ENCODE measurements at regions not wholly inside any gene's neighbourhood (a gene's known extent, or its start where the extent isn't known, plus 50 kb on each side); places are given as distances from the start of the nearest gene placed in this dataset.
"Not testable (repeated sequence)": the region's sequence is repeated elsewhere in the genome, so short reads cannot be mapped to it uniquely, and the experiment has no call there.

DNA sequence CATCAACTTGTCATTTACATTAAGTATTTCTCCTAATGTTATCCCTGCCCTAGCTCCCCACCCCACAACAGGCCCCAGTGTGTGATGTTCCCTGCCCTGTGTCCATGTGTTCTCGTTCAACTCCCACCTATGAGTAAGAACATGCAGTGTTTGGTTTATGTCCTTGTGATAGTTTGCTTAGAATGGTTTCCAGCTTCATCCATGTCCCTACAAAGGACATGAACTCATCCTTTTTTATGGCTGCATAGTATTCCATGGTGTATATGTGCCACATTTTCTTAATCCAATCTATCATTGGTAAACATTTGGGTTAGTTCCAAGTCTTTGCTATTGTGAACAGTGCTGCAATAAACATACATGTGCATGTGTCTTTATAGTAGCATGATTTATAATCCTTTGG is 106.3 kb downstream of the CCDC71L start:
- not testable (repeated sequence) for H3K9me3 ChIP-seq (ENCODE audit: control insufficient read depth in 1 of 2, low read length in 2 of 2); H3K4me3 ChIP-seq (ENCODE audit: low read depth in 1 of 2, low read length in 2 of 2); H3K27me3 ChIP-seq (ENCODE audit: low read depth, low read length); H3K4me1 ChIP-seq (ENCODE audit: control insufficient read depth in 1 of 2, insufficient read depth in 2 of 2, low read length in 2 of 2); H3K36me3 ChIP-seq (ENCODE audit: control insufficient read depth in 1 of 2, insufficient read depth in 2 of 2, low read length in 2 of 2); H3K27ac ChIP-seq (ENCODE audit: low read length)

DNA sequence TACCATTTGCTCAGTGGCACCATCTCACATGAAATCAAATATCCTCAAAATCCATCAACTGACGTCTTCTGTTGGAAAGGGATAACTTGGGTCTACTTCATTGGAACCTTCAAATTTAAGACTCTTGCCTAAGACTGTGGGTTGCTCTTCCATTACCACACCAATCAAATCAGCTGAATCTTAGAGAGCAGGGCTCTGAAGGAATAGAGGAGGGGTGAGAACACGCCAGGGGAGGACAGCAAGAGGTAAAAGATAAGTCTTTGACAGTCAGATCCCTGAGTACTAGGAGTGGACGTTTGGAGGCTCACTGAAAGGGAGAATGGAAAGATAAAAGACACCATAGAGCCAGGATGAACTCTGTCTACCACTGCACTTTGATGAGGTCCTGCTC is 107.5 kb downstream of the CCDC71L start:
- no peaks in the 10 kb centered on the region for H3K9me3 ChIP-seq (ENCODE audit: control insufficient read depth in 1 of 2, low read length in 2 of 2)
- no peaks in the 10 kb centered on the region for H3K36me3 ChIP-seq (ENCODE audit: control insufficient read depth in 1 of 2, insufficient read depth in 2 of 2, low read length in 2 of 2)
- no peaks in the 10 kb centered on the region for H3K27me3 ChIP-seq (ENCODE audit: low read depth, low read length)
- no peak overlapping the region for H3K27ac ChIP-seq (ENCODE audit: low read length)
- no peaks in the 10 kb centered on the region for H3K4me1 ChIP-seq (ENCODE audit: control insufficient read depth in 1 of 2, insufficient read depth in 2 of 2, low read length in 2 of 2)
- no peak overlapping the region for H3K4me3 ChIP-seq (ENCODE audit: low read depth in 1 of 2, low read length in 2 of 2)

DNA sequence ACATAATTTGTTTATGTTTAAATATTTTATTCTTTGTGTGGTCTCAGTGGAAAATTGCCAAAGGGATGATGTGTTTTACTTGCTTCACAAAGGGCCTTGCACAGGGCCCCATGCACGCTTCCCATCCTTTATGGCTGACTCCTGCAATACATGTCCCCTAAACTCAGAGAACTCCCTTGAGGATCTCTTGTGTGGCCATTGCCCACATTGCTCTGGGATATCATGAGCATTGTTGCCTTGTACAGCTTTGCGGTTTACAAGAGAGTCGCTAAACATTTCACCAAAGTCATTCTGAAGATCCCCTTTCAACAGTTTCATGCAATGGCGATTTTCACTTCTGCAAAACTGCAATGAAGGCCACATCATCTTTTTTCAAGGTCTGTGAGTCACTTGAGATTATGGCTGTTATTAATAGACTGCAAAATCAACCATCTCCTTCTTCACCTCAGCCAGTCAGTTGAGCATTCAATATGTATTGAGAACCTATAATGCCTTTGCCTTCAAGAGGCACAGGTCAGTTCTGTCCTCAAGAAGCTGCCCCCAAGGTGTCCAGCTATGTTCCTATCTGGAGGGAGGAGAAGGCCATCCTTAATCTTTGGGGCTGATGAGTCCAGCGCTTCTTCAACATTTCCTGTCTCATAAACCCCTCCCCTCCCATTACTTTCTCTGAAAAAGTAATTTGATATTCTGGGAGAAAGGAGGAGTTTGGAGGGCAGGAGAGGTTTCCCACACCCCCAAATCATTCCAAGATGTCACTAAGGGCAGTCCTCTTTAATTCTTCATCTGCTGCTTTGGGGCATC is 108.1 kb downstream of the CCDC71L start:
- Histone ChIP-seq H3K36me3 (ENCODE audit: control insufficient read depth in 1 of 2, insufficient read depth in 2 of 2, low read length in 2 of 2) (no peaks in the 10 kb centered on the region), H3K27ac (ENCODE audit: low read length) (no peak overlapping the region), H3K4me3 (ENCODE audit: low read depth in 1 of 2, low read length in 2 of 2) (no peak overlapping the region), H3K4me1 (ENCODE audit: control insufficient read depth in 1 of 2, insufficient read depth in 2 of 2, low read length in 2 of 2) (no peaks in the 10 kb centered on the region), H3K9me3 (ENCODE audit: control insufficient read depth in 1 of 2, low read length in 2 of 2) (no peaks in the 10 kb centered on the region), H3K27me3 (ENCODE audit: low read depth, low read length) (no peaks in the 10 kb centered on the region)

DNA sequence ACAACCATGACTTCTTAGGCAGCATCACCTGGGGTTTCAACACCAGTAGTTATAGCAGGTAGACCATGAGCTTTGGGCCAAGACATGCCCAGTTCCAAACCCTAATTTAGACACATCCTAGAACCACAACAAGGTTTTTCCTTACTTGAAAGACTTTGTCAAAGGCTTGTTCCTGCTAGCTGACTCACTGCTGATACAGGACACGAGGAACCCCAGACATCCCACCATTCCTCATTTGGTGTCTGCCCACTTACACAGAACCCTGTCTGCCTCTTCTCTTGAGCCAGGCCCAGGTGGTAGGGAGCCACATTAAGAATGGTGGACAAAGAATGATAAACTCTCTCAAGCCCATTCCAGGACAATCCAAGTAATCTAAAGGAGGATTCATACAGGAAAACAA is 109.0 kb downstream of the CCDC71L start:
- Histone ChIP-seq H3K36me3 (ENCODE audit: control insufficient read depth in 1 of 2, insufficient read depth in 2 of 2, low read length in 2 of 2) (no peaks in the 10 kb centered on the region), H3K4me1 (ENCODE audit: control insufficient read depth in 1 of 2, insufficient read depth in 2 of 2, low read length in 2 of 2) (no peaks in the 10 kb centered on the region), H3K27me3 (ENCODE audit: low read depth, low read length) (no peaks in the 10 kb centered on the region), H3K4me3 (ENCODE audit: low read depth in 1 of 2, low read length in 2 of 2) (no peak overlapping the region), H3K27ac (ENCODE audit: low read length) (no peak overlapping the region), H3K9me3 (ENCODE audit: control insufficient read depth in 1 of 2, low read length in 2 of 2) (no peaks in the 10 kb centered on the region)

DNA sequence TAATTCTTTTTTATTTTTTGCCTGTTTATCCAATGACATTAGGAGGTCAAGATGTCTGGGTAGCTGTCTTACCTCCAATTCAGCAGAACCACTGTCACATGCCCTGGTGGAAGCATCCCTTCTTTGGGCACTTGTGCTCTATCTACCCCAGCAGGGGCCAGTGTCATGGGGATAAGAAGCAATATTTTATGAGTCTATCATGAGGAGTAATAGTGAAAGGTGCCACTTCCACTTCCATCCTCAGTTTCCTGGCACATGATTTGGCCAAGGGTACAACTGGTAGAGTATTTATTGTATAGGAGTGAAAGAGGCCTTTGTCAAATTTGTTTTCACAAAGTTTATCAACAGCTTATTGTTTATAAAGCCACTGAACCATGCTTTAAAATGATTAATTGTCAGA is 112.5 kb downstream of the CCDC71L start:
- H3K36me3 ChIP-seq (ENCODE audit: control insufficient read depth in 1 of 2, insufficient read depth in 2 of 2, low read length in 2 of 2) = no peaks in the 10 kb centered on the region
- H3K27ac ChIP-seq (ENCODE audit: low read length) = no peak overlapping the region
- H3K4me1 ChIP-seq (ENCODE audit: control insufficient read depth in 1 of 2, insufficient read depth in 2 of 2, low read length in 2 of 2) = peaks cover 0 to 1% of the 10 kb centered on the region in 2 donors
- H3K9me3 ChIP-seq (ENCODE audit: control insufficient read depth in 1 of 2, low read length in 2 of 2) = no peaks in the 10 kb centered on the region
- no peak overlapping the region for H3K4me3 ChIP-seq (ENCODE audit: low read depth in 1 of 2, low read length in 2 of 2)
- no peaks in the 10 kb centered on the region for H3K27me3 ChIP-seq (ENCODE audit: low read depth, low read length)

DNA sequence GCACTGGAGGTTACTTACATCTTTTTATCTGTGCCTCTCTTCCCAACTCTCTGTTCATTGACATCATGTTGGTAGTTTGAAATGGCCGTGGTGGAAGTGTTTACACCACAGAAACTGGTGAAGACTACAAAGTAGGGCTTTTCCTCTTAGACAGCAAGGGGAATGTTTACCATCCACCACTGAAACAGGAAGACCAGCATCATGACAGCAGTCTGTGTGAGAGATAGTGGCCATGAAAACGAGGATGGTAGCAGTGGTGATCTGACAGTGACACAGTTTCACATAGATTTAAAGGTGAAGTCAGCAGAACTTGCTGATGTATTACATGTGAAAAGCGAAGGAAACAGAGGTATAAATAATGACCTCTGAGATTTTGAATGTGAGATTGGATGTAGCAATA is 115.7 kb downstream of the CCDC71L start:
- Histone ChIP-seq H3K27me3 (ENCODE audit: low read depth, low read length) (no peaks in the 10 kb centered on the region), H3K4me1 (ENCODE audit: control insufficient read depth in 1 of 2, insufficient read depth in 2 of 2, low read length in 2 of 2) (peaks cover 0 to 3% of the 10 kb centered on the region in 2 donors), H3K27ac (ENCODE audit: low read length) (no peak overlapping the region), H3K36me3 (ENCODE audit: control insufficient read depth in 1 of 2, insufficient read depth in 2 of 2, low read length in 2 of 2) (no peaks in the 10 kb centered on the region), H3K9me3 (ENCODE audit: control insufficient read depth in 1 of 2, low read length in 2 of 2) (no peaks in the 10 kb centered on the region), H3K4me3 (ENCODE audit: low read depth in 1 of 2, low read length in 2 of 2) (no peak overlapping the region)

DNA sequence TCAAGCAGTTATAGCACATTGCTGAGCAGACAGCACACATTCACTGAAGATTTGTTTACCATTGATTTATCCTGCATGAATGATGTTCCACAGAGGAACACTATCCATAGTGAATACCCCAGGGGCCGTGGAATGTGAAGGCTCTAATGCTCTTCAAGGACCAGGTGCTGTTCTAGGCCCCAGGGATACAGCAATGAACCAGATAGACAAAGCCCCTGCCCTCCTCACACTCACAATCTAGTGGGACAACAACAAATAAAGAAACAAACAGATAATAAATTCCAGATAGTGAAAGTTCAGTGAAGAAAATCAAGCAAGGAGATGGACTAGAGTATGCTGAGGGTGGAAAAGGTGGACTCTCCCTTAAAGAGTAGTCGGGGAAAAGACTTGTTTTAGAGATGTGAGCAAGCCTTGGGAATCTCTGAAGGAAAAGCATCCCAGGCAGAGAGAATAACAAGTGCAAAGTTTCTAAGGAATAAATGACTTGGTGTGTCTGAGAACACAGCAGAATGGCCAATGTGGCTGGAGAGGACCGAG is 117.7 kb downstream of the CCDC71L start:
- Histone ChIP-seq H3K4me1 (ENCODE audit: control insufficient read depth in 1 of 2, insufficient read depth in 2 of 2, low read length in 2 of 2) (peaks cover 0 to 3% of the 10 kb centered on the region in 2 donors), H3K36me3 (ENCODE audit: control insufficient read depth in 1 of 2, insufficient read depth in 2 of 2, low read length in 2 of 2) (no peaks in the 10 kb centered on the region), H3K9me3 (ENCODE audit: control insufficient read depth in 1 of 2, low read length in 2 of 2) (no peaks in the 10 kb centered on the region), H3K4me3 (ENCODE audit: low read depth in 1 of 2, low read length in 2 of 2) (no peak overlapping the region), H3K27ac (ENCODE audit: low read length) (peak overlapping the region; percentile 37), H3K27me3 (ENCODE audit: low read depth, low read length) (no peaks in the 10 kb centered on the region)

DNA sequence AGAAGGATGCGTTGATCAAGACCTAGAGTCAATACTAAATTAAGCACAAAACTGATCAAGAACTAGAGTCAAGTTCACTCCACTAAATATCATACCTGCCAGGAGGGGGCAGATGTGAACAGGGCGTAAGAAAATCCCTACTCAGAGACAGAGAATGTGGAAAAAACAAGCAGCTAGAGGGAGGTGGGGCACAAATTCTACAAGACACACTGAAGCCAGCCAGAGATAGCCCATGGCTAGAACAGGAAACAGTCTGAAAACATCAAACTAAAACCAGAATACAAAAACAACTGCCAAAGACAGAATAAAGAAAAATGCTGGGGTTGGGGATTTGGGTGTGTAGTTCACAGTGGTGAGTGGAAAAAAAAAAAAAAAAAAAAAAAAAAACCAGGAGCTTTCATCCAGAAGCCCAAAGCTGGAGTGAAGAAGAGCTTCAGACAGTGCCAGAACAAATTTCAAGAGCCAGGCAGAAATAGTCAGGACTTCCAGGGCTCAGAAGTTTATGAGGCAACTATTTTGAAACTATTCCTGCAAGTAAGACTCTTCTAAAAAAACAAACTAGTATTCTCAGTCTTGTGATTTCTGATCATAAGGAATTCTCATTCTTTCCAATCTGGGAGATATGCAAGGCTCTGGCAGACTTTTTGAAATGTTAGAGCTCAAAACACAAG is 118.3 kb downstream of the CCDC71L start:
- no peaks in the 10 kb centered on the region for H3K9me3 ChIP-seq (ENCODE audit: control insufficient read depth in 1 of 2, low read length in 2 of 2)
- H3K36me3 ChIP-seq (ENCODE audit: control insufficient read depth in 1 of 2, insufficient read depth in 2 of 2, low read length in 2 of 2) = no peaks in the 10 kb centered on the region
- H3K4me3 ChIP-seq (ENCODE audit: low read depth in 1 of 2, low read length in 2 of 2) = no peak overlapping the region
- peaks cover 0 to 3% of the 10 kb centered on the region in 2 donors for H3K4me1 ChIP-seq (ENCODE audit: control insufficient read depth in 1 of 2, insufficient read depth in 2 of 2, low read length in 2 of 2)
- H3K27me3 ChIP-seq (ENCODE audit: low read depth, low read length) = no peaks in the 10 kb centered on the region
- peak overlapping the region; percentile 37 for H3K27ac ChIP-seq (ENCODE audit: low read length)

DNA sequence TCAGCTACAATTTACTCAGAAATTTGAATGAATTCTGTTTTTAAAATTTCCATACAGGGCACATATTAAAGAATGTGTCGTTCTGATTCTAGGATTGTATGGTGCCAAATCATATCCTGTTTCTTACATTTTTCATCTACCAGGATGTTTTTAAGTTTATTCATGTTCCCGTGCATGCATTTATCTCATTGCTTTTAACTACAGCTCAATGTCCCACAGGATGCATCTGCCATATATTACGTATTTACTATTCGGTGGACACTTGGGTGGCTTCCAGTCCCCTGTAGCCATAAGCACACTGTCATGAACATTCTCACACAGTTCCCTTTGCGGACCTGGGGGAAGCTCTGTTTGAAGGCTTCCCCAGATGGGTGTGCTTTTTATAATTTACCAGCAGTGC is 122.3 kb downstream of the CCDC71L start:
- no peak overlapping the region for H3K27ac ChIP-seq (ENCODE audit: low read length)
- H3K4me3 ChIP-seq (ENCODE audit: low read depth in 1 of 2, low read length in 2 of 2) = no peak overlapping the region
- no peaks in the 10 kb centered on the region for H3K27me3 ChIP-seq (ENCODE audit: low read depth, low read length)
- no peaks in the 10 kb centered on the region for H3K9me3 ChIP-seq (ENCODE audit: control insufficient read depth in 1 of 2, low read length in 2 of 2)
- peaks cover 0 to 3% of the 10 kb centered on the region in 2 donors for H3K4me1 ChIP-seq (ENCODE audit: control insufficient read depth in 1 of 2, insufficient read depth in 2 of 2, low read length in 2 of 2)
- no peaks in the 10 kb centered on the region for H3K36me3 ChIP-seq (ENCODE audit: control insufficient read depth in 1 of 2, insufficient read depth in 2 of 2, low read length in 2 of 2)

DNA sequence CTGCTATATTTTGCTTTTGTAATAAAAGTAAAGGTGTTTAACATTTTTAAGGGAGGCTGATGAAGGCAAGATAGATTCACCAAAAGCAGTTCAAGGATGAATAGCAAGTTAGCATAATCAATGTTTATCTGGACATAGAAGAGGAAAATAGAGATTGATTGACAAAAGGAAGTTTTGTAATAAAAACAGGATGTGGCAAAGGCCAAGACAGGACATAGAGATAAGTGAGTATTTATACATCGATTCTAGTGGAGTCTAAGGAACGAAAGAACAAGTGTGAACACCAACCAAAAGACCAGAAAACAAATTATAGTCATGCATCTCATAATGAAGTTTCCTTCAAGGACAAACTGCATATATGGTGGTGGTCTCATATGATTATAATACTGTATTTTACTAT is 123.8 kb downstream of the CCDC71L start:
- Histone ChIP-seq H3K36me3 (ENCODE audit: control insufficient read depth in 1 of 2, insufficient read depth in 2 of 2, low read length in 2 of 2) (no peaks in the 10 kb centered on the region), H3K27me3 (ENCODE audit: low read depth, low read length) (no peaks in the 10 kb centered on the region), H3K27ac (ENCODE audit: low read length) (no peak overlapping the region), H3K4me1 (ENCODE audit: control insufficient read depth in 1 of 2, insufficient read depth in 2 of 2, low read length in 2 of 2) (no peaks in the 10 kb centered on the region), H3K4me3 (ENCODE audit: low read depth in 1 of 2, low read length in 2 of 2) (no peak overlapping the region), H3K9me3 (ENCODE audit: control insufficient read depth in 1 of 2, low read length in 2 of 2) (no peaks in the 10 kb centered on the region)

DNA sequence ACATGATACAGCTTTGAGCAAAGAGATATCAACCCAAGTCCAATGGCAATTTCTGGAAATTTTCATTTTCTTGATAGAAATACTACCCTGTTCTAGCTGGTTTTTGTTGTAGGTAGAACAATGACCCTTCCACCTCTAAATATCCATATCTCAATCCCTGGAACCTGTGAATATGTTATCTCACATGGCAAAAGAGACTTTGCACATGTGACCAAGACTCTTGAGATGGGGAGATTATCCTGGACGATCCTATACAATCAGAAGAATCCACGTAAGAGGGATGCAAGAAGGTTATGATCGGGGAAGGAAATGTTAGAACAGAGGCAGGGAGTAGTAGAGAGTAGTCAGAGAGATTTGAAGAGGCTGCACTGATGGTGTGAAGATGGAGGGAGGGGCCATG is 124.9 kb downstream of the CCDC71L start:
- Histone ChIP-seq H3K4me1 (ENCODE audit: control insufficient read depth in 1 of 2, insufficient read depth in 2 of 2, low read length in 2 of 2) (no peaks in the 10 kb centered on the region), H3K36me3 (ENCODE audit: control insufficient read depth in 1 of 2, insufficient read depth in 2 of 2, low read length in 2 of 2) (no peaks in the 10 kb centered on the region), H3K9me3 (ENCODE audit: control insufficient read depth in 1 of 2, low read length in 2 of 2) (no peaks in the 10 kb centered on the region), H3K27me3 (ENCODE audit: low read depth, low read length) (no peaks in the 10 kb centered on the region), H3K4me3 (ENCODE audit: low read depth in 1 of 2, low read length in 2 of 2) (no peak overlapping the region), H3K27ac (ENCODE audit: low read length) (no peak overlapping the region)

All from muscle layer of duodenum (tissue), 2 donors.